ENCODE measurements at regions not wholly inside any gene's neighbourhood (a gene's known extent, or its start where the extent isn't known, plus 50 kb on each side); places are given as distances from the start of the nearest gene placed in this dataset.

DNA sequence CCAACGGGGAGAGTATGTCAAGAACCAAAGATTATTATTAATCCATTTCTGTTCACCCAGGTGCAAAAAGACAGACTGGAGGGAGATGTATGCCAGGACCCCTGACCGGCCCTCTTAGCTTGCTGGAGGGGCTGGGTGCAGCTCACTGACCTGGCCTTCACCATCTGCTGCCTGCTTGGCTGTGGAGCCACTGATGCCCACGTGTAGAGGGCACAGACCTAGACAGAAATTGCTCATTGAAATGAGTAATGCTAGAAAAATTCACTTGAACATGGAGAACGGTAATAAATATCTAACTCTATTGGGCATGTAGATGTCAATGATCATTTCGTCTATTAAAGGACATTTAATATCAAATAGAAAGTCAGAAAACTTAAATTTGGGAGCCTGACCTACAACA, 58.8 kb upstream of the ERCC6L2 start:
- Histone ChIP-seq H2AK5ac (ENCODE audit: insufficient read length, low read length) (no peak overlapping the region), H2BK15ac (ENCODE audit: low read depth, low read length) (no peak overlapping the region), H3K9me3 (ENCODE audit: control insufficient read depth, low read depth, low read length) (no peaks in the 10 kb centered on the region), H3K18ac (ENCODE audit: insufficient read length, low read depth, low read length) (no peak overlapping the region), H4K8ac (replicated peaks; ENCODE audit: insufficient read length, low read depth, low read length) (no peak overlapping the region), H2BK120ac (ENCODE audit: low read depth, low read length, poor library complexity, severe bottlenecking) (no peak overlapping the region), H4K91ac (ENCODE audit: insufficient read length, low read depth, low read length) (no peak overlapping the region), H3K27me3 (ENCODE audit: insufficient read depth, low read length) (no peaks in the 10 kb centered on the region), H3K23me2 (ENCODE audit: insufficient read length, low read depth, low read length, poor library complexity, severe bottlenecking) (no peaks in the 10 kb centered on the region), H2BK5ac (ENCODE audit: insufficient read length, low read length) (no peak overlapping the region), H3K56ac (ENCODE audit: insufficient read length, low read depth, low read length) (no peak overlapping the region), H2BK12ac (ENCODE audit: insufficient read length, low read depth, low read length) (no peak overlapping the region), H3K4me1 (ENCODE audit: insufficient read depth, low read length) (peaks cover 2% of the 10 kb centered on the region; the same call in 1 of the 2 replicates), H3T11ph (ENCODE audit: low read length) (no peak overlapping the region), H3K79me2 (ENCODE audit: insufficient read depth, low read length) (no peaks in the 10 kb centered on the region), H3K14ac (ENCODE audit: insufficient read depth, low read length) (no peak overlapping the region), H4K20me1 (ENCODE audit: control insufficient read depth, insufficient read depth, insufficient read length) (no peaks in the 10 kb centered on the region), H3K23ac (ENCODE audit: insufficient read length, low read depth, low read length) (no peak overlapping the region), H3K9ac (ENCODE audit: extremely low read depth, insufficient read length, low read length) (no peak overlapping the region), H2BK20ac (ENCODE audit: low read depth, low read length, poor library complexity, severe bottlenecking) (no peak overlapping the region), H3K4ac (ENCODE audit: low read depth, low read length) (no peak overlapping the region), H3K4me2 (ENCODE audit: insufficient read depth, insufficient read length, low read length) (no peak overlapping the region), H3K27ac (ENCODE audit: insufficient read length, low read depth, low read length) (no peak overlapping the region), H4K5ac (ENCODE audit: insufficient read length, low read depth, low read length) (no peak overlapping the region), H2AFZ (ENCODE audit: low read length) (no peak overlapping the region), H3K79me1 (ENCODE audit: insufficient read depth, low read depth, low read length, poor library complexity, severe bottlenecking) (no peaks in the 10 kb centered on the region)
- H3K4me1 Mint-ChIP-seq: peaks cover 15 to 28% of the 10 kb centered on the region in 2 experiments
- no peak overlapping the region for H3K4me3 Mint-ChIP-seq
- TF ChIP-seq CTCF (conservative IDR thresholded peaks at IDR 0.05): no peak
- peaks cover 3% of the 10 kb centered on the region; the same call in 1 of the 2 replicates for H3K27me3 Mint-ChIP-seq (ENCODE audit: low read depth)
- H3K9me3 Mint-ChIP-seq: no peaks in the 10 kb centered on the region; a peak in 1 of 5 replicates
- no peak overlapping the region for H3K27ac Mint-ChIP-seq
- DNase-seq: no peak
- WGBS (ENCODE audit: extremely low coverage, insufficient read length, low lambda C conversion rate): no CpG with 5 or more reads among the region's 5 CpGs
- H3K36me3 Mint-ChIP-seq (ENCODE audit: insufficient read depth in 1 of 3, low read depth in 3 of 3): peaks cover 0 to 4% (median 0%) of the 10 kb centered on the region in 3 experiments; a peak in 1 of 7 replicates

Measured in H9 (cell line).